ENCODE measurements at regions not wholly inside any gene's neighbourhood (a gene's known extent, or its start where the extent isn't known, plus 50 kb on each side); places are given as distances from the start of the nearest gene placed in this dataset.

GRCh38 chr2:145277922-145278321, 758.0 kb upstream of the ZEB2 start:
- Histone ChIP-seq H3K36me3 (ENCODE audit: insufficient read depth) (no peaks in the 10 kb centered on the region), H3K4me3 (no peak overlapping the region), H3K27ac (ENCODE audit: low read depth) (no peak overlapping the region), H3K79me2 (replicated peaks; ENCODE audit: insufficient read depth) (no peaks in the 10 kb centered on the region), H3F3A (replicated peaks; ENCODE audit: low read depth) (no peaks in the 10 kb centered on the region), H4K20me1 (replicated peaks; ENCODE audit: insufficient read depth) (no peaks in the 10 kb centered on the region), H3K4me1 (ENCODE audit: insufficient read depth) (no peaks in the 10 kb centered on the region), H3K9me2 (ENCODE audit: insufficient read depth) (no peaks in the 10 kb centered on the region; the same call in 1 of the 2 replicates), H3K4me2 (no peak overlapping the region), H3K27me3 (ENCODE audit: insufficient read depth) (no peaks in the 10 kb centered on the region), H2AFZ (no peak overlapping the region)
- TF ChIP-seq EZH2 (IDR thresholded peaks at IDR 0.05; ENCODE audit: low read depth, unreplicated experiment), result no peak
- no peak for TF ChIP-seq EZH2phosphoT487 (IDR thresholded peaks at IDR 0.05; ENCODE audit: unreplicated experiment)
- TF ChIP-seq ZNF114 (CRISPR knock-in tag; IDR thresholded peaks at IDR 0.05), result no peak
- TF ChIP-seq NANOG (IDR thresholded peaks at IDR 0.05; ENCODE audit: borderline replicate concordance), result no peak
- TF ChIP-seq POLR2AphosphoS5 (IDR thresholded peaks at IDR 0.05; ENCODE audit: low read depth), result no peak
- no peak for TF ChIP-seq ZNF331 (CRISPR knock-in tag; IDR thresholded peaks at IDR 0.05; ENCODE audit: low read depth)
- TF ChIP-seq, protein P1, sequence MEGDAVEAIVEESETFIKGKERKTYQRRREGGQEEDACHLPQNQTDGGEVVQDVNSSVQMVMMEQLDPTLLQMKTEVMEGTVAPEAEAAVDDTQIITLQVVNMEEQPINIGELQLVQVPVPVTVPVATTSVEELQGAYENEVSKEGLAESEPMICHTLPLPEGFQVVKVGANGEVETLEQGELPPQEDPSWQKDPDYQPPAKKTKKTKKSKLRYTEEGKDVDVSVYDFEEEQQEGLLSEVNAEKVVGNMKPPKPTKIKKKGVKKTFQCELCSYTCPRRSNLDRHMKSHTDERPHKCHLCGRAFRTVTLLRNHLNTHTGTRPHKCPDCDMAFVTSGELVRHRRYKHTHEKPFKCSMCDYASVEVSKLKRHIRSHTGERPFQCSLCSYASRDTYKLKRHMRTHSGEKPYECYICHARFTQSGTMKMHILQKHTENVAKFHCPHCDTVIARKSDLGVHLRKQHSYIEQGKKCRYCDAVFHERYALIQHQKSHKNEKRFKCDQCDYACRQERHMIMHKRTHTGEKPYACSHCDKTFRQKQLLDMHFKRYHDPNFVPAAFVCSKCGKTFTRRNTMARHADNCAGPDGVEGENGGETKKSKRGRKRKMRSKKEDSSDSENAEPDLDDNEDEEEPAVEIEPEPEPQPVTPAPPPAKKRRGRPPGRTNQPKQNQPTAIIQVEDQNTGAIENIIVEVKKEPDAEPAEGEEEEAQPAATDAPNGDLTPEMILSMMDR (conservative IDR thresholded peaks at IDR 0.05; ENCODE audit: low read depth in 2 of 2), result no peak
- TF ChIP-seq JUNB (IDR thresholded peaks at IDR 0.05; ENCODE audit: unreplicated experiment), result no peak
- TF ChIP-seq CREB1 (CRISPR knock-in tag; IDR thresholded peaks at IDR 0.05; ENCODE audit: low read depth), result no peak
- TF ChIP-seq, protein P2, sequence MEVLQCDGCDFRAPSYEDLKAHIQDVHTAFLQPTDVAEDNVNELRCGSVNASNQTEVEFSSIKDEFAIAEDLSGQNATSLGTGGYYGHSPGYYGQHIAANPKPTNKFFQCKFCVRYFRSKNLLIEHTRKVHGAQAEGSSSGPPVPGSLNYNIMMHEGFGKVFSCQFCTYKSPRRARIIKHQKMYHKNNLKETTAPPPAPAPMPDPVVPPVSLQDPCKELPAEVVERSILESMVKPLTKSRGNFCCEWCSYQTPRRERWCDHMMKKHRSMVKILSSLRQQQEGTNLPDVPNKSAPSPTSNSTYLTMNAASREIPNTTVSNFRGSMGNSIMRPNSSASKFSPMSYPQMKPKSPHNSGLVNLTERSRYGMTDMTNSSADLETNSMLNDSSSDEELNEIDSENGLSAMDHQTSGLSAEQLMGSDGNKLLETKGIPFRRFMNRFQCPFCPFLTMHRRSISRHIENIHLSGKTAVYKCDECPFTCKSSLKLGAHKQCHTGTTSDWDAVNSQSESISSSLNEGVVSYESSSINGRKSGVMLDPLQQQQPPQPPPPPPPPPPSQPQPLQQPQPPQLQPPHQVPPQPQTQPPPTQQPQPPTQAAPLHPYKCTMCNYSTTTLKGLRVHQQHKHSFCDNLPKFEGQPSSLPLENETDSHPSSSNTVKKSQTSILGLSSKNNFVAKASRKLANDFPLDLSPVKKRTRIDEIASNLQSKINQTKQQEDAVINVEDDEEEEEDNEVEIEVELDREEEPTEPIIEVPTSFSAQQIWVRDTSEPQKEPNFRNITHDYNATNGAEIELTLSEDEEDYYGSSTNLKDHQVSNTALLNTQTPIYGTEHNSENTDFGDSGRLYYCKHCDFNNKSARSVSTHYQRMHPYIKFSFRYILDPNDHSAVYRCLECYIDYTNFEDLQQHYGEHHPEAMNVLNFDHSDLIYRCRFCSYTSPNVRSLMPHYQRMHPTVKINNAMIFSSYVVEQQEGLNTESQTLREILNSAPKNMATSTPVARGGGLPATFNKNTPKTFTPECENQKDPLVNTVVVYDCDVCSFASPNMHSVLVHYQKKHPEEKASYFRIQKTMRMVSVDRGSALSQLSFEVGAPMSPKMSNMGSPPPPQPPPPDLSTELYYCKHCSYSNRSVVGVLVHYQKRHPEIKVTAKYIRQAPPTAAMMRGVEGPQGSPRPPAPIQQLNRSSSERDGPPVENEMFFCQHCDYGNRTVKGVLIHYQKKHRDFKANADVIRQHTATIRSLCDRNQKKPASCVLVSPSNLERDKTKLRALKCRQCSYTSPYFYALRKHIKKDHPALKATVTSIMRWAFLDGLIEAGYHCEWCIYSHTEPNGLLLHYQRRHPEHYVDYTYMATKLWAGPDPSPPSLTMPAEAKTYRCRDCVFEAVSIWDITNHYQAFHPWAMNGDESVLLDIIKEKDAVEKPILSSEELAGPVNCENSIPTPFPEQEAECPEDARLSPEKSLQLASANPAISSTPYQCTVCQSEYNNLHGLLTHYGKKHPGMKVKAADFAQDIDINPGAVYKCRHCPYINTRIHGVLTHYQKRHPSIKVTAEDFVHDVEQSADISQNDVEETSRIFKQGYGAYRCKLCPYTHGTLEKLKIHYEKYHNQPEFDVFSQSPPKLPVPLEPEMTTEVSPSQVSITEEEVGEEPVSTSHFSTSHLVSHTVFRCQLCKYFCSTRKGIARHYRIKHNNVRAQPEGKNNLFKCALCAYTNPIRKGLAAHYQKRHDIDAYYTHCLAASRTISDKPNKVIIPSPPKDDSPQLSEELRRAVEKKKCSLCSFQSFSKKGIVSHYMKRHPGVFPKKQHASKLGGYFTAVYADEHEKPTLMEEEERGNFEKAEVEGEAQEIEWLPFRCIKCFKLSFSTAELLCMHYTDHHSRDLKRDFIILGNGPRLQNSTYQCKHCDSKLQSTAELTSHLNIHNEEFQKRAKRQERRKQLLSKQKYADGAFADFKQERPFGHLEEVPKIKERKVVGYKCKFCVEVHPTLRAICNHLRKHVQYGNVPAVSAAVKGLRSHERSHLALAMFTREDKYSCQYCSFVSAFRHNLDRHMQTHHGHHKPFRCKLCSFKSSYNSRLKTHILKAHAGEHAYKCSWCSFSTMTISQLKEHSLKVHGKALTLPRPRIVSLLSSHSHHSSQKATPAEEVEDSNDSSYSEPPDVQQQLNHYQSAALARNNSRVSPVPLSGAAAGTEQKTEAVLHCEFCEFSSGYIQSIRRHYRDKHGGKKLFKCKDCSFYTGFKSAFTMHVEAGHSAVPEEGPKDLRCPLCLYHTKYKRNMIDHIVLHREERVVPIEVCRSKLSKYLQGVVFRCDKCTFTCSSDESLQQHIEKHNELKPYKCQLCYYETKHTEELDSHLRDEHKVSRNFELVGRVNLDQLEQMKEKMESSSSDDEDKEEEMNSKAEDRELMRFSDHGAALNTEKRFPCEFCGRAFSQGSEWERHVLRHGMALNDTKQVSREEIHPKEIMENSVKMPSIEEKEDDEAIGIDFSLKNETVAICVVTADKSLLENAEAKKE (CRISPR knock-in tag; IDR thresholded peaks at IDR 0.05), result no peak
- no peak for TF ChIP-seq STAT1 (IDR thresholded peaks at IDR 0.05; ENCODE audit: unreplicated experiment)
- TF ChIP-seq, protein P3, sequence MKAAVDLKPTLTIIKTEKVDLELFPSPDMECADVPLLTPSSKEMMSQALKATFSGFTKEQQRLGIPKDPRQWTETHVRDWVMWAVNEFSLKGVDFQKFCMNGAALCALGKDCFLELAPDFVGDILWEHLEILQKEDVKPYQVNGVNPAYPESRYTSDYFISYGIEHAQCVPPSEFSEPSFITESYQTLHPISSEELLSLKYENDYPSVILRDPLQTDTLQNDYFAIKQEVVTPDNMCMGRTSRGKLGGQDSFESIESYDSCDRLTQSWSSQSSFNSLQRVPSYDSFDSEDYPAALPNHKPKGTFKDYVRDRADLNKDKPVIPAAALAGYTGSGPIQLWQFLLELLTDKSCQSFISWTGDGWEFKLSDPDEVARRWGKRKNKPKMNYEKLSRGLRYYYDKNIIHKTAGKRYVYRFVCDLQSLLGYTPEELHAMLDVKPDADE (IDR thresholded peaks at IDR 0.05), result no peak
- no peak overlapping the region for H3K27ac Mint-ChIP-seq
- no peaks in the 10 kb centered on the region; the same call in 1 of the 3 replicates for H3K4me1 Mint-ChIP-seq
- no peak for DNase-seq (ENCODE audit: low spot score)
- no peak for ATAC-seq
- H3K36me3 Mint-ChIP-seq (ENCODE audit: low read depth), result no peaks in the 10 kb centered on the region
- no peak overlapping the region for H3K4me3 Mint-ChIP-seq
- no peaks in the 10 kb centered on the region; the same call in 2 of the 3 replicates for H3K9me3 Mint-ChIP-seq
- H3K27me3 Mint-ChIP-seq (ENCODE audit: insufficient read depth, low read depth, poor library complexity), result no peaks in the 10 kb centered on the region

Measured in GM23338 (cell line).